ENCODE measurements at regions not wholly inside any gene's neighbourhood (a gene's known extent, or its start where the extent isn't known, plus 50 kb on each side); places are given as distances from the start of the nearest gene placed in this dataset.

- DNase-seq (ENCODE audit: low spot score in 2 of 2): no peak
- WGBS, 2 donors: 71 to 87% methylated on average over 1 of the region's 1 CpG
Measured at GRCh38 chr1:60331647-60332046, 258.1 kb upstream of the C1orf87 start.

GRCh38 chr1:60329651-60330050, 256.1 kb upstream of the C1orf87 start:
- TF ChIP-seq CTCF (IDR thresholded peaks at IDR 0.05): no peak
- no peak for TF ChIP-seq POLR2A (IDR thresholded peaks at IDR 0.05)
- DNase-seq (ENCODE audit: low spot score in 2 of 2): peak in 1 of 2 donors; percentile 24
- intact Hi-C loops (cut with DNase I; ENCODE audit: low total_unique reads): no loop called here
- H3K4me3 ChIP-seq (ENCODE audit: low read depth, poor library complexity, severe bottlenecking): no peak overlapping the region
- 68 to 77% methylated on average over 2 of the region's 2 CpGs for WGBS, 2 donors

More at GRCh38 chr1:60331647-60332046, 258.1 kb upstream of the C1orf87 start:
- intact Hi-C loops (cut with DNase I; ENCODE audit: low total_unique reads): no loop called here
- no peak overlapping the region for H3K4me3 ChIP-seq (ENCODE audit: low read depth, poor library complexity, severe bottlenecking)
- no peak for TF ChIP-seq POLR2A (IDR thresholded peaks at IDR 0.05)
- TF ChIP-seq CTCF (IDR thresholded peaks at IDR 0.05): no peak

GRCh38 chr1:60311838-60312237, 238.3 kb upstream of the C1orf87 start:
- DNase-seq (ENCODE audit: low spot score in 2 of 2): no peak
- intact Hi-C loops (cut with DNase I; ENCODE audit: low total_unique reads): no loop called here
- no peak for TF ChIP-seq CTCF (IDR thresholded peaks at IDR 0.05)
- no peak for TF ChIP-seq POLR2A (IDR thresholded peaks at IDR 0.05)
- no peak overlapping the region for H3K4me3 ChIP-seq (ENCODE audit: low read depth, poor library complexity, severe bottlenecking)

GRCh38 chr1:60299581-60299980, 226.0 kb upstream of the C1orf87 start:
- TF ChIP-seq POLR2A (IDR thresholded peaks at IDR 0.05) (no peak), CTCF (IDR thresholded peaks at IDR 0.05) (no peak)
- no peak for DNase-seq (ENCODE audit: low spot score in 2 of 2)
- 84 to 87% methylated on average over 5 of the region's 5 CpGs for WGBS, 2 donors
- no peak overlapping the region for H3K4me3 ChIP-seq (ENCODE audit: low read depth, poor library complexity, severe bottlenecking)
- intact Hi-C loops (cut with DNase I; ENCODE audit: low total_unique reads): no loop called here

- H3K4me3 ChIP-seq (ENCODE audit: low read depth, poor library complexity, severe bottlenecking): no peak overlapping the region
- TF ChIP-seq POLR2A (IDR thresholded peaks at IDR 0.05) (no peak), CTCF (IDR thresholded peaks at IDR 0.05) (no peak)
- 81 to 83% methylated on average over 3 of the region's 3 CpGs for WGBS, 2 donors
- no peak for DNase-seq (ENCODE audit: low spot score in 2 of 2)
- intact Hi-C loops (cut with DNase I; ENCODE audit: low total_unique reads): no loop called here
Measured at GRCh38 chr1:60298290-60298689, 224.7 kb upstream of the C1orf87 start.

- TF ChIP-seq CTCF (IDR thresholded peaks at IDR 0.05): no peak
- no peak for TF ChIP-seq POLR2A (IDR thresholded peaks at IDR 0.05)
- no peak for DNase-seq (ENCODE audit: low spot score in 2 of 2)
- 72 to 79% methylated on average over 2 of the region's 2 CpGs for WGBS, 2 donors
- H3K4me3 ChIP-seq (ENCODE audit: low read depth, poor library complexity, severe bottlenecking): no peak overlapping the region
- intact Hi-C loops (cut with DNase I; ENCODE audit: low total_unique reads): no loop called here
Measured at GRCh38 chr1:60296794-60297193, 223.2 kb upstream of the C1orf87 start.

Measured in lower leg skin (tissue), 4 donors.